GM23338 (cell line): ENCODE measurements at regions not wholly inside any gene's neighbourhood (a gene's known extent, or its start where the extent isn't known, plus 50 kb on each side); places are given as distances from the start of the nearest gene placed in this dataset.
"Not testable (repeated sequence)": the region's sequence is repeated elsewhere in the genome, so short reads cannot be mapped to it uniquely, and the experiment has no call there.

Experiments used
- CREB1 ChIP-seq: fragments of 250-450 bp; sonication (Bioruptor Pico); IDR thresholded peaks from 2 replicates; pipeline ENCODE4 v1.5.0; 2020; ENCODE audit warnings: low read depth, mild to moderate bottlenecking, moderate library complexity
- CTCF ChIP-seq, 2 experiments: fragments of 200-600 bp in 1 of 2; sonication (generic) in 1 of 2; conservative IDR thresholded peaks; 2 replicates each; pipeline versions ENCODE4 v1.5.1 to v1.6.1; 2016 to 2017; ENCODE audit warnings: antibody characterized with exemption in 2 of 2, low read depth in 2 of 2, mild to moderate bottlenecking in 2 of 2, moderate library complexity in 1 of 2
- EZH2 ChIP-seq: fragments of 200-600 bp; sonication (generic); IDR thresholded peaks from one replicate; pipeline ENCODE4 v1.8.0; 2017; ENCODE audit warnings: antibody characterized with exemption, mild to moderate bottlenecking, low read depth; ENCODE audit not compliant: unreplicated experiment
- JUNB ChIP-seq: IDR thresholded peaks from one replicate; pipeline ENCODE4 v1.6.1; 2016; ENCODE audit warnings: antibody characterized with exemption; ENCODE audit not compliant: unreplicated experiment
- NANOG ChIP-seq: IDR thresholded peaks from 2 replicates; pipeline ENCODE4 v1.6.1; 2016; ENCODE audit warnings: antibody characterized with exemption, borderline replicate concordance
- POLR2AphosphoS5 ChIP-seq: IDR thresholded peaks from 2 replicates; pipeline ENCODE4 v1.6.1; 2016; ENCODE audit warnings: antibody characterized with exemption, low read depth
- REST ChIP-seq: IDR thresholded peaks from one replicate; pipeline ENCODE4 v1.6.1; 2018; ENCODE audit warnings: antibody characterized with exemption; ENCODE audit not compliant: unreplicated experiment

GRCh38 chr20:53859009-53859408 is 211.4 kb downstream of the BCAS1 start:
- TF ChIP-seq EZH2; CTCF (conservative IDR thresholded peaks at IDR 0.05; ENCODE audit: low read depth in 2 of 2); POLR2AphosphoS5; REST; JUNB; NANOG; CREB1 (CRISPR knock-in tag): not testable (repeated sequence)
